HG03575 (cell line): ENCODE measurements at regions not wholly inside any gene's neighbourhood (a gene's known extent, or its start where the extent isn't known, plus 50 kb on each side); places are given as distances from the start of the nearest gene placed in this dataset.

Experiments used
- ATAC-seq: cut with Tn5 transposase; IDR thresholded peaks from one replicate; pipeline ENCODE4 v1.9.1; 2021; ENCODE audit not compliant: unreplicated experiment, insufficient number of reproducible peaks, low FRiP score; ENCODE audit errors: extremely low read depth

DNA sequence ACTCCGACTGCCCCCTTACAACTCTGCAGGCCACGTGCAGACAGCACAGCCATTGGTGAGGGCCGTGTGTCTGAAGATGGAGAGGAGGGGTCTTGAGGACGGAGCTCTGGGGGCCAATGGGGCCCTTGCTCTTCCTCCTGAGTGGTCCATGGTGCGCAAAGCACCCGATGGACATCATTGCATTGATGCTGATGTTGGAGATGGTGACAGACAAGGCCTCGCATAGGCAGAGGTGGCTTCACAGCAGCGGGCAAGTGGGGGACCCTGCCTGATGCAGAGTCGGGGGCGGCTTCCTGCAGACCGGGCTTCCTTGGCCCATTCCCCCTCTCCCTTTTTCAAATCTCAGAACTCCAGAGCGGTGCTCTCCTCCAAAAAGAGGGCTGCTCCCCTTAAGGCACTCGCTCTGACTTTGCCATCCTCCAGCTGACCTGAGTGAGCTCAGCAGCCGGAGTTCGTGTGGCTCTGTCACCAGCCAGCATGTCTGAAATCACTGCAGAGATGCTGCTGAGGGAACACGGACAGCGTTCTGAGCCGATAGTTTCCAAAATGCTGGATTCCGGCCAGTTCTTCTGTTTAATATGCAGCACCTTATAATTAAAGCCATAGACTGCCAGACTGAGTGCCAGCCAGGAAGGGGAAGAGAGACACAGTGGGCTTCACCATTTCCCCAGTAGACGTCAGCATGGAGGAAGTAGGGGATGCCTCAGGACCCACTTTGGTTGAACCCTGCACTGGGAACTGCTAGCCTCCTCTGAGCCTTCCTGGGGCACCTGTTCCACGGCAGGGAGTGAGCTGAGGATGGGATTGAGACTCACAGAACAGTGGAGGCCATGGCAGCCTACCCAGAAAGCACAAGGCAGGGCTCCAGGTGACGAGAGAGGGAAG, 278.2 kb downstream of the BRD1 start:
- no peak for ATAC-seq

DNA sequence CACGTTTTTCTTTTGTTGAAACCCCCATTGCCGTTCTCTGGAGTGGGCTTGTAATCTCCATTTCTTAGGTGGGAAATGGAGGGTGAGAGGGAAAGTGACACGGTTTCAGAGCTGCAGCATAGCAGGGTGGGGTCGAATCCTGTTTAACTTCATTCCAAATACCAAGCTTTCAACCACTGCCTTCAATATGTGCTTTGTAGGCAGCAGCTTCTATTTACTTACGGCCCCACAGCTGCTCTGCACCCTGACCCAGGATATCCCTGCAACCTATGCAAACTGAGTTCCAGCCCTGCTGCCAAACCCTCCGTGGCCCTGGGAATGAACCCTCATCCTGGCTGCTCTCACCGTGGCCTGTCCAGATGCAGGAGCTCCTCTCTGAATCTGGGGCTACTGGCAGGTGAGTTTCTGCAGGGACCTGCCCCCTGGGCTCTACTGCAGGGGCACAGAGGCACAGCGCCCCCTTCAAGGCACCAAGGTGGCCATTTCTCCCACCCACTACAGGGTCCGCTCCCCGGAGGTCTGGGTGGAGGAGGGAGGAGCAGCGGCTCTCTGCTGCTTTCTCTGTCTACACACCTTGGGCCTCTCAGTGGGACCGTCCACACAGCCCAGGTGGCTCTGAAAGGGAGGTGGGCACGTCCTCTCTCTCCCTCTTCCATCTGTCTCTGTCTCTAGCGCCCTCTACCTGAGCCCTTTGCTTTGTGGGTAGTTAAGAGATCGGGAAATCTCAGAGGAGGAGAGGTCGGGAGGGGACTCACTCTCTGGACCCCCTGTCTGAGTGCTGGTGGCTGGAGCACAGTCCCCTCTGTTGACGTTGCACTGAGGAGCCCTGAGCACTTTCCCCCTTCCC, 279.1 kb downstream of the BRD1 start:
- ATAC-seq, result no peak

DNA sequence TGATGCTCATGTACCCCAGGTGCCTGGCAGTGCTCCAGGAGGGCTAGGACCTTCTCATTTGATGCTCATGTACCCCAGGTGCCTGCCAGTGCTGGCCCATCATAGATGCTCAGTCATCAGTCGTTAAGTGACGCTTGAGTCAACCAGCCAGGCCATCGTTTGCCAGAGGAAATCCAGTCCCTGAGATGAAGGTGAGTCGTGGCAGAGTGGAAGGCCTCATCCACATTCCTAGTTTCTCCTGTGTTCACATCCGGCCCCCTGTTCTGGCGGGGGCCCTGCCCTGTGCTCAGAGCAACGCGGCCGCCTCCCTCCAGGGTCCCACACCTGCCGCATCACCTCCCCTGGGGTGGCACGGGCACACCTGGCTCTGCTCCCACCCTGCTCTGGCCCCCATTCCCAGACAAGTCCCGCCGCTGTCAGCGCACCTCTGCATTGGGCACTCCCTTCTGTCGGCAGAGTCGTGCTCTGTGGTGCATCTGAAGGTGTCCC, 279.9 kb downstream of the BRD1 start:
- ATAC-seq, result no peak

DNA sequence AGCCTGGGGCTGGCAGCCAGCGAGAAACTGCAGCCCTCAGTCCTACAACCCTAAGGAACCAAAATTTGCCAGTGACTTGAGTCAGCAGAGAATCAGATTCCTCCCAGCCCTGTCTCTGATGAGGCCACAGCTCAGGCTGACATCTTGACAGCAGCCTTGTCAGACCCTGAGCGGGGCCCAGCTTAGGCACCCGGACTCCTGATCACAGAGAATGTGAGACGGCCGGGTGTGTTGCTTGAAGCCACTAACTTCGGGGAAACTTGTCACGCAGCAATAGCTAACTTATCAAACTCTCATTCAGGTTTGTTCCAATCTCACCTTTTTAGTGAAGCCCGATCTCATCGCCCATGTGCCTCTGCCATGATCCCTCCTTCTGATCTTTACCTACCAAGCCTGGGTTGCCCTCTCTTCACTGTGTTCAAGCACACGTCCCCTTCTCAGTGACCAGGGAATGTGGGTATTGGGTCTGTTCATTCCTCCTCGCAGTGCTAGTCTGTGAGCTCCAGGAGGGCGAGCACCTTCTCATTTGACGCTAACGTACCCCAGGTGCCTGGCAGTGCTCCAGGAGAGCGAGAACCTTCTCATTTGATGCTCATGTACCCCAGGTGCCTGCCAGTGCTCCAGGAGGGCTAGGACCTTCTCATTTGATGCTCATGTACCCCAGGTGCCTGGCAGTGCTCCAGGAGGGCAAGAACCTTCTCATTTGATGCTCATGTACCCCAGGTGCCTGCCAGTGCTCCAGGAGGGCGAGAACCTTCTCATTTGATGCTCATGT, 280.7 kb downstream of the BRD1 start:
- ATAC-seq, result no peak

DNA sequence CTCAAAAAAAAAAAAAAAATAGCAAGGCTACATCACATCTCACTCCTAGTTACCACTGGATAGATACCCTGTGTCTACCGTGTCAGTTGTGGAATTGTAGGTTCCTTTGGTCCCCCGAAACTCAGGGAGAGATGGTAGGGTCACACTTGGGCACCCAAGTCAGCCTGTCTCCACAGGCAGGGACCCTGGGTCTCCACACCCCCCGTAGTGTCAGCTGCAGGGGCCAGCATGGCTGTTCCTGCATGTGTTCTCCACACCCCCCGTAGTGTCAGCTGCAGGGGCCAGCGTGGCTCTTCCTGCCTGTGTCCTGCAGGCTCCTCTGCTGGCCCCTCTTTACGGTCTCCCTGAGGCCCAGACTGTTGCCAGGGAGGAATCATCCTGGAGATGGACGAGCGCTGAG, 282.1 kb downstream of the BRD1 start:
- no peak for ATAC-seq

DNA sequence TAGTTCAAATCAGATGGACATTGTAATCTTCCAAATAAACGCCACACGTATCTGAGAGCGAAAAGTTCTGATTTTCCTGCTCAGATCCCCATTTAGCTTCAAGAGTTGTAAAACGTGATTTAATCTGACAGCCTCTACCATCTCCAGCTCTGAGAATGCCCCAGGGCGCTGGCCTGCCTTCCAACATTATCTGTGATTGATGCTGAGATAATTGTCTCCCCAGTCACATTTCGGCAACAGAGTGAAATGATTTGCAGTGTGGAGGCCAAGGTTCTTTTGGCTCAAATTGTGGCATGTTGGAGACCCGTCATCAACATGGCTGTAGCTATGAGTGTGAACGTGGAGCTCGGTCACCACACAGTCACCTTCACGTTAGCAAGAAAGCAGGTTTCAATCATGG, 283.4 kb downstream of the BRD1 start:
- no peak for ATAC-seq

DNA sequence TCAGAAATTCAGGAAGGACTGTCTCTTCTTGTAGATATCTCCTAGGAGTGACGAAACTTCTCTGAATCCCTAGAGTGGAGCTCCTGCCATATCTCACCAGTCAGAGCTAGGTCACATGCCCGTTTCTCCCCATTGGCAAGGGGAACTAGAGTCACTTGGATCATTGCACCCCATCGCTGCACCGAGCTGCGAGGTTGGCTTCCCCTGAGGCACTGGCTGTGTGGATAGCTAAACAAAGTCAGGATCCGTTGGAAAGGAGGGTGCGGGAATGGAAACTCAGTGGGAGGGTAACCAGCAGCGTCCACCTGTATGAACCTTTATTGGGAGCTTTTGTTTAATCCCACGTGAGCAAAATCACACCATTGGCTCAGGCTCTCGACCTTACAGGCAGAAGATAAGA, 283.8 kb downstream of the BRD1 start:
- no peak for ATAC-seq

DNA sequence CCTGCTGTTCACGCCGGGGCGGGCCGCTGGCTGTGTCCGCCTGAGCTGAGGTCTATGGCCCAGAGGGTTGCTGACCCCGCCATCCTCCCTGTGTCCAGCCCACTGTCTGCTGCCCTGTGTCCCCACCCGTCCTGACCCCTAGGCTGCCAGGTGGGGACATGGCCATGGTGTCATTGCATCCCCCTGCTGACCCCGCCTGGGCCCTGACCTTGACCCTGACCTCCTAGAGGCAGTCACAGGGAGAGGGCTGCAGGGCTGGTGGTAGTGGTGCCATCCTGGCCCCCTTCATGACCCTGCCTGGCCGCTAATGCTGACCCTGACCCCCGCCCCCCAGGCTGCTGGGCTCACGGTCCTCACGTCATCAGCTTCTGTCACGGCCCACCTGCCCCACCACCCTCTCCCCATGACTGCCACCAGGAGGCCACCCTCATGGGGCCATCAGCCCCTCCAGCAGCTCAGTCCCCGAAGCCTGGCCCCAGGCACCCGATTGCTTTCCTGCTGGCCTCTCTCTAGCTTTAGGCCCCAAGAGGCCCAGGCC, 285.9 kb downstream of the BRD1 start:
- no peak for ATAC-seq

DNA sequence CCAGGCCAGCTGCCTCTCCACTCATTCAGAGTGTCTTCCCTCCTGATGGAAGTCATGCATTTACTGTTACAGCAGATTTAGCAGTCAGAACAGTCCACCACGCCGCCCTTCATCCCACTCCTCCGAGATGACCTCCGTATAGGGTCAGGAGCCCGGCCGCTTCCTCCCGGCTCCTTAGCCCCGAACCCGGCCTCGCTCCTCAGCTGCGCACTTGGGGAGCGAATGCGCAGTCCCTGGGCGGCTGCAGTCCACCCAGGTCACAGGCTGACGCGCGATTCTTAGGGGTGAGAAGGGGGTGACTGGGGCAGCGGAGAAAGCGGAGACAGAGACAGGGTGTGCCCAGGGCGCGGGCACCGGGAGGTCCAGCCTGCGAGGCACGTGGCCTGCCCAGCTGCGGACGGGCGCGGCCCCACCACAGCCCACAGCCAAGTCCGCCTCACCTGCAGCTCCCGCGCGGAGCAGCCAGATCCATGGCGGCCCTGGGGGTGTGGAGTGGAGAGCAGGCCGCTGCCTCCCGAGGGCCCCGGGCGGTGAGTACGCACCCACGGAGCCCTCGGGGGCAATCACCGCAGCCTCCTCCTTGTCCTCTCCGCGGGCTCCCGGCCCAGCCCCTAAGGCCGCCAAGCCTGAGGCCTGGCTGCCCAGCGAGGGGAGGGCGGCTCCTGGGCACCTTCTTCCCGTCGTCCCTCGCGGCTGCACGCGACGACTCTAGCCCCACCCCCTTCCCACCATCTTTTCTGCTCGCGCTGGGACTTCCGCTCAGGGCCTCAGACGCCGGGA, 286.6 kb downstream of the BRD1 start:
- ATAC-seq, result no peak

DNA sequence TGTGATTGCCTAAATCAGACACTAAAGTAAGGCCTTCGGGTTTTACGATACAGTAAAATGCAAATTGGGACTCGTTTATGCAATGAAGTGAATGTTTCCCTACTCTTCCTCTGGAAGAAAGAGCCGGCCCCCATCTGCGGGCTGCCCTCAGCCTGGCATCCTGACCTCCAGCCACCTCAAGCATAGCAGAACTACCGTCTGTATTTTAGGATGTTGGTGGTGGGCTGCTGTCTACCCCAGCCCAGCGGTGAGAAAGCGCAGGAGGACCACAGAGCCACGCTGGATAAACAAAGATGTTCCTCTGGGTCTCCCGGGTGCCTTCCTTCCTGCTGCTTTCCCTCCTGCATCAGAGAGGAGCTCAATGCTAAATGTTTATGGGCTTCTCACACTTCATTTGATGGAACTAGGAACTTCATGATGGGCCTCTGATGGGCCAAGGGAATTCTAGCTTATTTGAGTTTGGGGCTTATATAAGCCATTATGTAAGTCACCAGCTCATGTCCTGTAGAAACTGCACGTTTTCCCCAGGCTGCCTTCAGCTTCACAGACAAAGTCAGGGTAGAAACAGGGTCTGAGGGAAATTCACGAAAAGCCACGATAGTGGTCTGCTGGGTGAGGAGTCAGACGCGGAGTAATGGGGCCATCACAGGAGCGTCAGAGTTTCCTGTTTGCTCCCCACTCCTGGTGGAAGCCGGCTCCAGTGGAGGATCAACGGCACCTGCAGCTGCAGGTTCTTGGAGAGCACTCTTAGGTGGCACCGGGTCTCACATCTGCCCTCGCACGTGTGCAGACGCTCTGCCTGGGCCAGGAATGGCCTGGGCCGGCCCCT, 287.4 kb downstream of the BRD1 start:
- ATAC-seq, result no peak

DNA sequence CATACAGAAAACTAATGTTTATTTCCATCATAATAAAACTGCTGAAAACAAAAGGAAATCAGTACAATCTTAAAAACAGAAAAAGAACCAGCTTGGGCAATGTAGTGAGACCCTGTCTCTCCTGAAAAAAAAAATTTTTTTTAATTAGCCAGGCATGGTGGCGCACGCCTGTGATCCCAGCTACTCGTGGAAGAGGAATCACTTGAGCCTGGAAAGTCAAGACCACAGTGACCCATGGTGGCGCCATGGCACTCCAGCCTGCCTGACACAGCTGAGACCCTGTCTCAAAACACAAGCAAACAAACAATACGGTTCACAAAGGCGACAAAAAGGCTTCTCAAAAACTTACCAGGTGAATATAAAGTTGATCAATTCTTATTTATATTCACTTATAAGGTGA, 289.7 kb downstream of the BRD1 start:
- no peak for ATAC-seq

DNA sequence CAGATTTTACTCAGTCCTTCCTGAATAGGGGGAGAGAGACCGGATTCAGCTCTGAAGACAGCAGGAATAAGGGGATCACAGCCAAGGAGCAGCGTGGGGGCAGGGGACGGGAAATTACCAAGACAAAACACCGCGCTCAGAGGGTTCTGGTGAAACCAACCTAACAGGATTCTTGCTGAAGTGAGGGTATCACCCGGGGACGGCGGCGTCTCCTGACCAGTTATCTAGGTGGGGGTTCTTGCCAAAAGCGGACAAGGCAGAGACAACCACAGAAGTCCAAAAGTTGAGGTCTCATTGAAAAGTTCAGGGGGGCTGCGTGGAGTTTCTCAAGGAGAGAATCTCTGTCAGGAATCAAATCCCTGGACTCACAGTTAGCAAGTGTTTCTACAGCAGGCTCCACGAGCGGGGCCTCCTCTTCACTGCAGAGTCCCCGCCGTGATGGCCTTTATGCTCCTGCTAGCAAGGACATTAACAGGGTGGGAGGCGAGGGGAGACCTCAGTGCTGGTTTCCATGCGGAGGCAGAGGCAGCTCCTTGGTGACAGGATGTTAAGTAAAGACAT, 291.0 kb downstream of the BRD1 start:
- ATAC-seq, result no peak

DNA sequence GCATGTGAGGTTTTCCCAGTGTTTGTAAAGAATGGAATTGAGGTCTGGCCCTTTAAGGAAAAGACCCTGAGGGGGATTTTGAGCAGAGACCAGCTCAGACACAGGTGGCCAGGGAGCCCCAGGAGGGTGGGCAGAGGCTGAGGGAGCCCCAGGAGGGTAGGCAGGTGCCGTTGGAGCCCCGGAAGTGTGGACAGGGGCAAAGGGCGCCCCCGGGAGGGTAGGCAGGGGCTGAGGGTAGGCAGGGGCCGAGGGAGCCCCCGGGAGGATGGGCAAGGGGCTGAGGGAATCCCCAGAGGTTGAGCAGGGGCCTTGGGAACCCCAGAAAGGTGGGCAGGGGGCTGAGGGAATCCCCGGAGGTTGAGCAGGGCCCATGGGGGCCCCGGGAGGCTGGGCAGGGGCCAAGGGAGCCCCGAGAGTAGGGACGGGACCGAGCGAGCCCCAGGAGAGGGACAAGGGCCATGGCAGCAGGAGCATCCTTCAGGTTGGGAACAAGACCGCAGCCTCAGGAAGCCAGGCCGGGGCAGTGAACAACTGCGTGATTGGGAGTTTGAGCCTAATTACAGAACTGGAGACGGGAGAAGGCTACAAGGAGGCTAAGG, 292.0 kb downstream of the BRD1 start:
- no peak for ATAC-seq

DNA sequence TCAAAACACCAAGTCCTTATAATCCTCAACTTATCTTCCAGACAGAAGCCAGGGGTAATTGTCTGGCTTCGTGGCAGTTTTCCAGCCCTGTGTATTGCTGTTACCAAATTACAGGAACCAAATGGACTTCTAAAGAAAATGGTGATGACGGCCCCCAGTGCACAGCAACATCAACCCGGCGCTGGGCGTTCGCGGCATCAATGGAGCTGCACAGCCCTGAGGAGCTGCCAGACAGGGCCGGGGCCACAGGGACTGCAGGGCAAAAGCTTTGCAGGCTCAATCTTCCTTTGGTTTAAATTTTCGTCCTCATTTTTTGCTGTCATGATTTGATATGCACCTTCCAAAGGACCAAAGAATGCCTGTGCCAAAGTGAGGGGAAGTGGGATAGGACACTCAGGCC, 292.5 kb downstream of the BRD1 start:
- no peak for ATAC-seq

DNA sequence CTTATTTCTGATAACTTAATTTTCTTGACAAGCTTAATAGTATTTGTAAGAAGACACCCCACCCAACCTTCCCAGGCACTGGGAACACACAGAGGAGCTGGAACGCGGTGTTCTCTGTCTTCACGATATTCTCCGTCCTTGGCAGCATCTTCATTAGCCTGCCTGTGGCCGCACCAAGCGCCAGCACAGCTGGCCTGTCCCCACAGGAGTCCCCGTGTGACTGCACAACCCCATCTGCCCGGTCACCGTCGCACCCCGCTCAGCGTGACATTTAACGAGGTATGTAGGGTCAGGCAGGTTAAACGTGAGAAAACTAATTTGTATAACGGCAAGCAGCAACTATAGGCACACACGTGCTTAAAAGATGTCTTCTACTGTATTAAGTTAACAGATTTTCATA, 293.3 kb downstream of the BRD1 start:
- ATAC-seq, result no peak

DNA sequence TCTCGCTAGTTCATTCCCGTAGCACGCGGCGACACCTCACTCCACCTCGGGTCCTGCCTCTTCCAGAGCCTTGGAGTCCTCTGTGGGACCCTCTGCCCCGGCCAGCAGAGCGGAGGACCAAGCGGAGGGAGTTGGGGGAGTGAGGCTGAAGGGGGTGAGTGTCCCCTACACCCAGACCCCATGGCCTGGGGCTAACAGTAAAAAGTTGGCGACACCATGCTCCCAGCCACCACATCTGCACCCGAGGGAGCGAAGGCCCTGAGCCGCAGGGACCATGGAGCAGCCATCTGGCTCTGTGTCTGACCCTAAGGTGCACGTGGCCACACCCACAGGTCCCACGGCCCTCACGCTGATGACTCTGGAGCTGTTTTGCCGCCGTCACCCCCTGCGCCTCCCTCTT, 293.8 kb downstream of the BRD1 start:
- no peak for ATAC-seq
